Fibroblast of pulmonary artery (primary cell): ENCODE measurements at regions not wholly inside any gene's neighbourhood (a gene's known extent, or its start where the extent isn't known, plus 50 kb on each side); places are given as distances from the start of the nearest gene placed in this dataset.

Source experiments
- DNase-seq: peaks from one replicate; pipeline ENCODE4 v3.0.0-alpha.2; 2010; ENCODE audit warnings: low read depth
- H3K4me3 ChIP-seq: replicated peaks from 2 replicates; pipeline ENCODE4 v1.5.1; 2011; ENCODE audit warnings: low read depth, mild to moderate bottlenecking, control low read depth, low read length, moderate library complexity
- TF ChIP-seq, protein P1 (sequence below): IDR thresholded peaks from 2 replicates; pipeline ENCODE4 v1.5.1; 2011; ENCODE audit warnings: mild to moderate bottlenecking, control low read depth, low read length, inconsistent platforms; ENCODE audit errors: missing control alignments

DNA sequence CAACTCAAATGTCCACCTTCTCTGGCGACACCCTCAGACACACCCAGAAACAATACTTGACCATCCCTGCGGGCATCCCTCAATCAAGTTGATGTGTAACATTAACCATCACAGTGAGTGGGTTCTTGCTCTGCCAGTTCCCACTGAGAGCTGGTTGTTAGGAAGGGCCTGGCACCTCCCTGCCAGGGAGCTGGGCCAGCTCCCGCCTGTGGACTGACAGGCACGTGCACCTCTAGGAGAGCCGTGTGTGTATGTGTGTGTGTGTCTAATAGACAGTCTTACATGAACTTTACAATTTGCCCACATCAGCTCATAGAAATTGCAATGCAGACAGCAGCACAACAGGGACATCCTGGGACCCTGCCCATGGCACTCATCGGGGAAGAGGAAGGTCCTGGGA is 298.7 kb downstream of the SHANK2 start:
- no peak for DNase-seq
- TF ChIP-seq, protein P1, sequence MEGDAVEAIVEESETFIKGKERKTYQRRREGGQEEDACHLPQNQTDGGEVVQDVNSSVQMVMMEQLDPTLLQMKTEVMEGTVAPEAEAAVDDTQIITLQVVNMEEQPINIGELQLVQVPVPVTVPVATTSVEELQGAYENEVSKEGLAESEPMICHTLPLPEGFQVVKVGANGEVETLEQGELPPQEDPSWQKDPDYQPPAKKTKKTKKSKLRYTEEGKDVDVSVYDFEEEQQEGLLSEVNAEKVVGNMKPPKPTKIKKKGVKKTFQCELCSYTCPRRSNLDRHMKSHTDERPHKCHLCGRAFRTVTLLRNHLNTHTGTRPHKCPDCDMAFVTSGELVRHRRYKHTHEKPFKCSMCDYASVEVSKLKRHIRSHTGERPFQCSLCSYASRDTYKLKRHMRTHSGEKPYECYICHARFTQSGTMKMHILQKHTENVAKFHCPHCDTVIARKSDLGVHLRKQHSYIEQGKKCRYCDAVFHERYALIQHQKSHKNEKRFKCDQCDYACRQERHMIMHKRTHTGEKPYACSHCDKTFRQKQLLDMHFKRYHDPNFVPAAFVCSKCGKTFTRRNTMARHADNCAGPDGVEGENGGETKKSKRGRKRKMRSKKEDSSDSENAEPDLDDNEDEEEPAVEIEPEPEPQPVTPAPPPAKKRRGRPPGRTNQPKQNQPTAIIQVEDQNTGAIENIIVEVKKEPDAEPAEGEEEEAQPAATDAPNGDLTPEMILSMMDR, result no peak
- no peak overlapping the region for H3K4me3 ChIP-seq

DNA sequence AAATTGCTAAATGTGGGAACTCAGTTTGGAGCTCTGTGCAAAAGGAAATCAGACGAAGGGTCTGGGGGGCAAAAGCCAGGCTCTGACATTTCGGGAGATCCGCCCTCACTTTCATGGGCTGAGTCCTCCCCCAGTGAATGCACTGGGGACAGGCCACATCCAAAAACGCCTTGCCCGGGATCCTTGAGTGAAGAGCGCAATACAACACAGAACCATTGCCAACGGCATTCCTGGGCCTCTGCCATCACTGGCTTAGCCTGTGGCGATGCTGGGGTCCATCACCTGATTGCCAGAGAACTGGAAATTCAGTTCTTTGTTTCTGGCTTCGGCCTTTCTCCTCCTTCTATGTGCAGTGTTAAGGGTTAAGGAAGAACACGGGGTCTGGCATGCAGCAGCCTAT is 297.9 kb downstream of the SHANK2 start:
- no peak overlapping the region for H3K4me3 ChIP-seq
- TF ChIP-seq, protein P1, result no peak
- DNase-seq, result no peak
